ENCODE measurements at regions not wholly inside any gene's neighbourhood (a gene's known extent, or its start where the extent isn't known, plus 50 kb on each side); places are given as distances from the start of the nearest gene placed in this dataset.

DNA sequence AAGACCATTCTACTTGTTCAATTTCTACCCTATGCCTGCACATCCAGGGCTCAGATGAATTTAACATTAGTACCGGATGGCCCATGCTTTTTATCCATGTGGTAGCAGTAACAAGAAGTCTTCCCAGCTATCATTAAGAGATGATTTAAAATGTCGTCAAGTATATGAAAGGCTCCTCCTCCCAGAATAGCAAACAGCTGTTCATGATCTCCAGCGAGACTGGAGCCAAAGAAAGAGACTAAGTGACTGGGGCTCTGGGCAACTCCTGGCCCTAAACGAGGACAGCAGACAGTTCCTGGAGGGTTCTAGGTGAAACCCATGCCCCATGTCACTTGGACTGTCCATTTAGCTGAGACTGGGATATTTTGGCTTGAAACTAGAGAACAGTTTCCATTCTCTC lies 160.8 kb downstream of the CDC5L start:
- DNase-seq (peak in 2 of 5 donors; percentile 20 to 73), FAIRE-seq (no peak)
- Histone ChIP-seq H3K9me3 (ENCODE audit: control insufficient read depth in 2 of 3, insufficient read depth in 1 of 3, low read length in 3 of 3) (no peaks in the 10 kb centered on the region), H3K36me3 (ENCODE audit: control insufficient read depth in 2 of 3, insufficient read depth in 3 of 3, low read length in 3 of 3) (no peaks in the 10 kb centered on the region), H3K4me1 (ENCODE audit: control insufficient read depth in 2 of 3, insufficient read depth in 2 of 3, low read depth in 1 of 3, low read length in 3 of 3) (no peaks in the 10 kb centered on the region), H3K9ac (ENCODE audit: low read length in 3 of 3) (no peak overlapping the region), H3K27ac (ENCODE audit: low read depth in 2 of 2, low read length in 2 of 2) (no peak overlapping the region), H3K4me3 (ENCODE audit: low read length in 3 of 3) (no peak overlapping the region), H3K27me3 (ENCODE audit: control insufficient read depth, insufficient read depth, low read length) (no peaks in the 10 kb centered on the region)
- TF ChIP-seq, protein P1, sequence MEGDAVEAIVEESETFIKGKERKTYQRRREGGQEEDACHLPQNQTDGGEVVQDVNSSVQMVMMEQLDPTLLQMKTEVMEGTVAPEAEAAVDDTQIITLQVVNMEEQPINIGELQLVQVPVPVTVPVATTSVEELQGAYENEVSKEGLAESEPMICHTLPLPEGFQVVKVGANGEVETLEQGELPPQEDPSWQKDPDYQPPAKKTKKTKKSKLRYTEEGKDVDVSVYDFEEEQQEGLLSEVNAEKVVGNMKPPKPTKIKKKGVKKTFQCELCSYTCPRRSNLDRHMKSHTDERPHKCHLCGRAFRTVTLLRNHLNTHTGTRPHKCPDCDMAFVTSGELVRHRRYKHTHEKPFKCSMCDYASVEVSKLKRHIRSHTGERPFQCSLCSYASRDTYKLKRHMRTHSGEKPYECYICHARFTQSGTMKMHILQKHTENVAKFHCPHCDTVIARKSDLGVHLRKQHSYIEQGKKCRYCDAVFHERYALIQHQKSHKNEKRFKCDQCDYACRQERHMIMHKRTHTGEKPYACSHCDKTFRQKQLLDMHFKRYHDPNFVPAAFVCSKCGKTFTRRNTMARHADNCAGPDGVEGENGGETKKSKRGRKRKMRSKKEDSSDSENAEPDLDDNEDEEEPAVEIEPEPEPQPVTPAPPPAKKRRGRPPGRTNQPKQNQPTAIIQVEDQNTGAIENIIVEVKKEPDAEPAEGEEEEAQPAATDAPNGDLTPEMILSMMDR (IDR thresholded peaks at IDR 0.05; ENCODE audit: borderline replicate concordance, extremely low read depth, insufficient read depth), result no peak
- intact Hi-C loops (cut with DNase I), result no loop called here

DNA sequence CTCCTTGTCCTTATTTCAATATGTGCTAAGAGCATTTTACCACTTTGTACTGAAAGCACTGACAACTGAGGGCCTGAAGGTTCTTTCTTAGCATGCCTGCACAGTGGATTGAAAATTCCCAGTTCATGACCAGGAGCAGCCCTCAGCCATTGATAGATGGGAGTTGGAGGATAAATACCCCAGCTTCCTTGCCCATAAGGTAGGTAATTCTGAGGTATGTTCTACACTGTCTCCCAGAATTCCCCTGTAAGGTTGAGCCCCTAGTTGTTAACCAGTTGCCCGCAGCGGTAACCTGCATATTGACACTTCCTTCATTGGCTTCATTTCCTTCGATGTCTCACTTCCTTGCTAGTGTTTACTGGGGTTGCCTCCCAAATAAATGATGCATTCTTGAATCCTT lies 162.0 kb downstream of the CDC5L start:
- FAIRE-seq, result no peak

DNA sequence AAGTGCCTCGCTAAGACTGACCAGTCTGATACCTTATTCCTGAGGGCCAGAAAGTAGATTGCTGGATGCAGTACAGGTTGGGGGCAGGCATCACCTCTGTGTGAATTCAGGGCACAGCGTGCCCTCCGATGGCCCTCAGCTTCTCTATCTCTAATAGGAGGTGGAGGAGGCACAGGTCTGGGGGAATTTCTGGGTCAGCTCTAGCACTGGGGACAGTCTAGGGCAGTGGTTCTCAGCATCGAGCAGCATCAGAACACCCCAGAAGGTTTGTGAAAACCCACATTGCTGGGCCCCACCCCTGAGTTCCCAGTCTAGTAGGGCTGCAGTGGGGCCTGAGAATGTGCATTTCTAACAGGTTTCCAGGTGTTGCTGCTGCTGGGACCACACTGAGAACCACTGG lies 166.7 kb downstream of the CDC5L start:
- Histone ChIP-seq H3K4me3 (ENCODE audit: low read length in 3 of 3) (no peak overlapping the region), H3K36me3 (ENCODE audit: control insufficient read depth in 2 of 3, insufficient read depth in 3 of 3, low read length in 3 of 3) (no peaks in the 10 kb centered on the region), H3K9me3 (ENCODE audit: control insufficient read depth in 2 of 3, insufficient read depth in 1 of 3, low read length in 3 of 3) (no peaks in the 10 kb centered on the region), H3K27ac (ENCODE audit: low read depth in 2 of 2, low read length in 2 of 2) (no peak overlapping the region), H3K9ac (ENCODE audit: low read length in 3 of 3) (no peak overlapping the region), H3K4me1 (ENCODE audit: control insufficient read depth in 2 of 3, insufficient read depth in 2 of 3, low read depth in 1 of 3, low read length in 3 of 3) (no peaks in the 10 kb centered on the region), H3K27me3 (ENCODE audit: control insufficient read depth, insufficient read depth, low read length) (no peaks in the 10 kb centered on the region)
- intact Hi-C loops (cut with DNase I), result no loop called here
- FAIRE-seq (no peak), DNase-seq (no peak)
- TF ChIP-seq, protein P1 (IDR thresholded peaks at IDR 0.05; ENCODE audit: borderline replicate concordance, extremely low read depth, insufficient read depth), result no peak

More for the DNA sequence above, 162.0 kb downstream of the CDC5L start:
- Histone ChIP-seq H3K4me3 (ENCODE audit: low read length in 3 of 3) (no peak overlapping the region), H3K27ac (ENCODE audit: low read depth in 2 of 2, low read length in 2 of 2) (no peak overlapping the region), H3K9me3 (ENCODE audit: control insufficient read depth in 2 of 3, insufficient read depth in 1 of 3, low read length in 3 of 3) (no peaks in the 10 kb centered on the region), H3K4me1 (ENCODE audit: control insufficient read depth in 2 of 3, insufficient read depth in 2 of 3, low read depth in 1 of 3, low read length in 3 of 3) (no peaks in the 10 kb centered on the region), H3K27me3 (ENCODE audit: control insufficient read depth, insufficient read depth, low read length) (no peaks in the 10 kb centered on the region), H3K9ac (ENCODE audit: low read length in 3 of 3) (no peak overlapping the region), H3K36me3 (ENCODE audit: control insufficient read depth in 2 of 3, insufficient read depth in 3 of 3, low read length in 3 of 3) (no peaks in the 10 kb centered on the region)
- TF ChIP-seq, protein P1 (IDR thresholded peaks at IDR 0.05; ENCODE audit: borderline replicate concordance, extremely low read depth, insufficient read depth), result no peak
- intact Hi-C loops (cut with DNase I), result no loop called here
- DNase-seq, result no peak

DNA sequence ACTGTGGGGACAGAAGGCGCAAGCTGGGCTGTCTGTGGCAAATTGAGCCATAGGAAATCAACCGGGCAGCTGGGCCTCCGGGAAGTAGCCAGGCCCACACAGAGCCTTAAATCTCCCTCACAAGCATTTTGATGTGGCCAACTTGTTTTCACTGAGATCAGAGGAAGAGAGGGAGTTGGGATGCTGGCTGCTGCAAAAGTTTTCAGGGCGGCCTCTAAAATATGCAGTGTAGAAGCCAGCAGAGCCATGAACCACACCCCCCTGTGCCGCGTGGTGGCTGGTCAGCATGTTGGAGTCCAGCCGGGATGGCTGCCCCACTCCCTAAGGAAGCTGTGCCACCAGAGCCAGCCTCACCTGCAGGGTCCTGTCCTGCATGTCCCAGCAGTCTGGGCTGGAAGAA lies 167.4 kb downstream of the CDC5L start:
- no peak overlapping the region for H3K4me3 ChIP-seq (ENCODE audit: low read length in 3 of 3)
- H3K4me1 ChIP-seq (ENCODE audit: control insufficient read depth in 2 of 3, insufficient read depth in 2 of 3, low read depth in 1 of 3, low read length in 3 of 3), result no peaks in the 10 kb centered on the region
- H3K27me3 ChIP-seq (ENCODE audit: control insufficient read depth, insufficient read depth, low read length), result no peaks in the 10 kb centered on the region
- H3K9me3 ChIP-seq (ENCODE audit: control insufficient read depth in 2 of 3, insufficient read depth in 1 of 3, low read length in 3 of 3), result no peaks in the 10 kb centered on the region
- FAIRE-seq (no peak), DNase-seq (peak in 3 of 5 donors; percentile 43 to 74 (median 51))
- H3K27ac ChIP-seq (ENCODE audit: low read depth in 2 of 2, low read length in 2 of 2), result no peak overlapping the region
- H3K9ac ChIP-seq (ENCODE audit: low read length in 3 of 3), result no peak overlapping the region
- no peaks in the 10 kb centered on the region for H3K36me3 ChIP-seq (ENCODE audit: control insufficient read depth in 2 of 3, insufficient read depth in 3 of 3, low read length in 3 of 3)
- TF ChIP-seq, protein P1 (IDR thresholded peaks at IDR 0.05; ENCODE audit: borderline replicate concordance, extremely low read depth, insufficient read depth), result no peak
- intact Hi-C loops (cut with DNase I), result no loop called here

Data from kidney (tissue), 13 donors.